Dendritic cell treated with granulocyte-macrophage colony-stimulating factor and Interleukin-4, amounts not matched to agents 40 ng/mL and 50 ng/mL, for 4 days (primary cell): ENCODE measurements at regions not wholly inside any gene's neighbourhood (a gene's known extent, or its start where the extent isn't known, plus 50 kb on each side); places are given as distances from the start of the nearest gene placed in this dataset.
"Not testable (repeated sequence)": the region's sequence is repeated elsewhere in the genome, so short reads cannot be mapped to it uniquely, and the experiment has no call there.

Experiments
- H3K27ac Mint-ChIP-seq: one replicate; pipeline ENCODE4 v1.8.0; 2022; ENCODE audit warnings: mild to moderate bottlenecking, mixed read lengths
- H3K27me3 Mint-ChIP-seq: one replicate; pipeline ENCODE4 v1.8.0; 2022; ENCODE audit warnings: mild to moderate bottlenecking, mixed read lengths
- H3K36me3 Mint-ChIP-seq: one replicate; pipeline ENCODE4 v1.8.0; 2022; ENCODE audit warnings: low read depth, mixed read lengths
- H3K4me1 Mint-ChIP-seq: one replicate; pipeline ENCODE4 v1.8.0; 2022; ENCODE audit warnings: low read depth, mixed read lengths
- H3K4me3 Mint-ChIP-seq: one replicate; pipeline ENCODE4 v1.8.0; 2022; ENCODE audit warnings: mild to moderate bottlenecking, moderate library complexity, mixed read lengths
- H3K9me3 Mint-ChIP-seq: one replicate; pipeline ENCODE4 v1.8.0; 2022; ENCODE audit warnings: mixed read lengths
- intact Hi-C: fragments of 100-400 bp; cut with micrococcal nuclease; formaldehyde crosslinking; loops from one replicate; pipeline ENCODE4 v1.15.0; 2022

DNA sequence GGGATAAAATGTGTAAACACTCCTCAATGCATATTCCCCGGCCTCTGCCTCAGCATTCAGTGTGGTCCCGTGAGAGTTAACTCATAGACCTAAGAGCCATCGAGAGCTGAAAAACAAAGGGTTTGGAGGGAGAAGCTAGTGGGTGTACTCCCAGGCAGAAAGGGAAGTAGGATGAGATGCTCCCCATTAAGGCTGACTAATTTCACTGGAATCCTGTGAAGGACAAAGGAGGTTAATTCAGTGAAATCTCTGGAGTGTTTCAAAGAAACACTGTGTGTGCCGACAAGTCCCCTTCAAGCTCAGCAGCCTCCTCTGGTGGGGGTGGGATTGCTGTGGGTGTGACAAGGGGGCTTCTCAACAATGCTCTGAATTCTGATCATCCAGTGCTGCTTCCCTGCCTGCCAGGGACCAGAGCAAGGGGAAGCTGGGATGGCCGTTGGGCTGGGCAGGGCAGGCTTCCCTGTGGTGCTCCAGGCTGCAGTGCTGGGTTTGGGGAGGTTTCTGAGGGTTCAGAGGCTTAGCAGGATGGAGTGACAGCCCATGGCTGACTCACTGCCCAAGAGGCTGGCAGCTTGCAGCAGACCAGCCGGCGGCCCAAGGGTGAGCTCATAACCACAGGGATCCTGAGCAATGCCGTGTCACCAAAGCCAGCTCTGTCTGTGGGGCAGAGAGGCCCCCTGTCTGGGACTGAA is 61.4 kb upstream of the BMAL1 start:
- peak overlapping the region; percentile 37 for H3K4me3 Mint-ChIP-seq
- H3K9me3 Mint-ChIP-seq: no peaks in the 10 kb centered on the region
- H3K27me3 Mint-ChIP-seq: no peaks in the 10 kb centered on the region
- peak overlapping the region; percentile 98 for H3K27ac Mint-ChIP-seq
- intact Hi-C loops: no loop called here
- no peaks in the 10 kb centered on the region for H3K36me3 Mint-ChIP-seq
- H3K4me1 Mint-ChIP-seq: peaks cover 35% of the 10 kb centered on the region

DNA sequence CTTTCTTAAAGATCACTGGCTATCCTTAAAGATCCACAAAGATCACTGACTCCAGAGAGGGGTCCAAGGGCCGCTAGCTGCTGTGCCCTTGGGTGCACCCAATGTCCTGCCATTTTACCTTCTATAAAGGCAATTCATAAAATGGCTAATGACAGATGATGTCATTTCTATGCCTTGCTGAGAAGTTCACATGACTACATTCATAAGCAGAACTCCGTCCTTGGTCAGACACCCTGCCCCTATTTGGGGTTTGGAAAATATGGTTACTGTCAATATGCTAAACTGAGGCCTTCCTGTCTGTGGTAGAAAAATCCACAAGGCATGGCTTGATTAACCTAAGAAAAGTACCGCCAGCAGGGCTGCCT is 60.9 kb upstream of the BMAL1 start:
- Mint-ChIP-seq H3K27me3 (no peaks in the 10 kb centered on the region), H3K4me3 (no peak overlapping the region), H3K4me1 (peaks cover 35% of the 10 kb centered on the region), H3K27ac (peak overlapping the region; percentile 98), H3K9me3 (no peaks in the 10 kb centered on the region), H3K36me3 (no peaks in the 10 kb centered on the region)
- intact Hi-C loops: no loop called here

DNA sequence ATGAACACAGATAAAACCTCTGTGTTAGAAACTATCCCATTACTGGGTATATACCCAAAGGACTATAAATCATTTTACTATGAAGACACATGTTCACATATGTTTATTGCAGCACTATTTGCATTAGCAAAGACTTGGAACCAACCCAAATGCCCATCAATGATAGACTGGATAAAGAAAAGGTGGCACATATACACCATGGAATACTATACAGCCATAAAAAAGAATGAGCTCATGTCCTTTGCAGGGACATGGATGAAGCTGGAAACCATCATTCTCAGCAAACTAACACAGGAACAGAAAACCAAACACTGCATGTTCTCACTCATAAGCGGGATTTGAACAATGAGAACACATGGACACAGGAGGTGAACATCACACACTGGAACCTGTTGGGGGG is 58.9 kb upstream of the BMAL1 start:
- H3K27me3 Mint-ChIP-seq, H3K4me3 Mint-ChIP-seq, H3K9me3 Mint-ChIP-seq, H3K27ac Mint-ChIP-seq, H3K36me3 Mint-ChIP-seq, intact Hi-C loops: not testable (repeated sequence)
- peaks cover 35% of the 10 kb centered on the region for H3K4me1 Mint-ChIP-seq

GRCh38 chr11:13220148-13220547 is 57.4 kb upstream of the BMAL1 start:
- Mint-ChIP-seq H3K4me1 (peaks cover 23% of the 10 kb centered on the region), H3K9me3 (no peaks in the 10 kb centered on the region), H3K4me3 (no peak overlapping the region), H3K27ac (peak overlapping the region; percentile 28), H3K27me3 (no peaks in the 10 kb centered on the region), H3K36me3 (no peaks in the 10 kb centered on the region)
- intact Hi-C loops: no loop called here

DNA sequence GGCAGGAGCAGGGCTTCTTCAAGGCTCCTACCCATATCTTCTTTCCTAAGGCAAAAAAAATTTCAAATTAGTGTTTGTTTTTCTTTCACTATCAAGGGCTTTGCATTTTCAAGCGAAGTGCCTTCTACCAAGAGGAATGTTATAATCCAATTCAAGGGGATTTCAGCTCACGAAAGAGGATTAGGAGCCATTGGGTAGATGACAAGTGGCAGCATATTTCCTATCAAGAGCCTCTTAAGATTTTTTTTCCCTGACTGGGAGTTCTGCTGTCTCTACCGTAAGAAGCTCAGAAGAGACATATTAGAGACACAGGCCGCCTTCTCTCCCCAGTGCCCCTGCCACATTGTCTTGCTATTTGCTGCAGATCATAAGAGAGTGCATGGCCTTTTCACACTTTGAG is 55.9 kb upstream of the BMAL1 start:
- Mint-ChIP-seq H3K4me3 (no peak overlapping the region), H3K9me3 (no peaks in the 10 kb centered on the region), H3K27me3 (peaks cover 3% of the 10 kb centered on the region), H3K4me1 (peaks cover 12% of the 10 kb centered on the region), H3K27ac (no peak overlapping the region), H3K36me3 (no peaks in the 10 kb centered on the region)
- intact Hi-C loops: no loop called here

DNA sequence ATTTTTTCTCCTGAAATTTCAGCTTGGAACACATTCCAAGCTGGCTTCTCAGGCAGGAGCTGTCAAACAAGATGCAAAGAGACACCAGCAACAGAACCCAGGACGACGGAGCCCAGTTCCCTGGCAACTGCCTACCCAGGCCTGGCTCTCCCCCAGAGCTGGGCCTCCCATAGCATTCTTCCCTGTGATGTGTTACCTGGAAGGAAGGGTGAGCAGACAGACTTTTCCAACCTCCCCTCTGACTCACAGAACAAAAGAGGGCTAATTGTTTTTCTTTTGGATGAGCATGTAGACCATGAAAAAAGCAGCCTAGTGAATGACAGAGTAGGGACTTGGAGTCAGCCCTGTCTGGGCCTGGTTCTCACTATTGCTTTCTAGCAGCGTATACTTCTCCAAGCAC is 55.3 kb upstream of the BMAL1 start:
- H3K4me3 Mint-ChIP-seq: no peak overlapping the region
- peaks cover 6% of the 10 kb centered on the region for H3K4me1 Mint-ChIP-seq
- intact Hi-C loops: no loop called here
- no peak overlapping the region for H3K27ac Mint-ChIP-seq
- no peaks in the 10 kb centered on the region for H3K9me3 Mint-ChIP-seq
- no peaks in the 10 kb centered on the region for H3K36me3 Mint-ChIP-seq
- peaks cover 5% of the 10 kb centered on the region for H3K27me3 Mint-ChIP-seq

DNA sequence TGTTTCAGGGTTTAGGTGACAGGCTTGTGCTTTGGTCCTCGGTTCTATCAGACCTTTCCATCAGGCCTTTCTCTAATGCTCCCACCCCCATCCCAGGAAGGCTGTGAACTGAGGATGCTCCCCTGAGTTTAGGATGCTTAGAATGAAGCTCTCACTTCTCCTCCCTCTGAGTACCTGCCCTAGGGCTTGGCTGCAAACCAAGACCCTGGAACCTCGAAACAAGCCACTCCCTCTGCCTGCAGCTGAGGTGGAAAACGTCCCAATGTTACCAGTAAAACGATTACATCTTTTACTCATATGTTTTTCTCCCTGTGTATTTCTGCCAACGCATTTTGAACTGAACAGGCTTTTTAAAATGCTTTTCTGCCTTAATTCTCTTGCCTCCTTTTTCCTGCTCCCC is 54.5 kb upstream of the BMAL1 start:
- no peaks in the 10 kb centered on the region for H3K36me3 Mint-ChIP-seq
- intact Hi-C loops: no loop called here
- H3K27ac Mint-ChIP-seq: no peak overlapping the region
- H3K9me3 Mint-ChIP-seq: no peaks in the 10 kb centered on the region
- peaks cover 5% of the 10 kb centered on the region for H3K27me3 Mint-ChIP-seq
- no peak overlapping the region for H3K4me3 Mint-ChIP-seq
- peaks cover 5% of the 10 kb centered on the region for H3K4me1 Mint-ChIP-seq

GRCh38 chr11:13224324-13224723 is 53.3 kb upstream of the BMAL1 start:
- Mint-ChIP-seq H3K27ac (no peak overlapping the region), H3K9me3 (no peaks in the 10 kb centered on the region)

DNA sequence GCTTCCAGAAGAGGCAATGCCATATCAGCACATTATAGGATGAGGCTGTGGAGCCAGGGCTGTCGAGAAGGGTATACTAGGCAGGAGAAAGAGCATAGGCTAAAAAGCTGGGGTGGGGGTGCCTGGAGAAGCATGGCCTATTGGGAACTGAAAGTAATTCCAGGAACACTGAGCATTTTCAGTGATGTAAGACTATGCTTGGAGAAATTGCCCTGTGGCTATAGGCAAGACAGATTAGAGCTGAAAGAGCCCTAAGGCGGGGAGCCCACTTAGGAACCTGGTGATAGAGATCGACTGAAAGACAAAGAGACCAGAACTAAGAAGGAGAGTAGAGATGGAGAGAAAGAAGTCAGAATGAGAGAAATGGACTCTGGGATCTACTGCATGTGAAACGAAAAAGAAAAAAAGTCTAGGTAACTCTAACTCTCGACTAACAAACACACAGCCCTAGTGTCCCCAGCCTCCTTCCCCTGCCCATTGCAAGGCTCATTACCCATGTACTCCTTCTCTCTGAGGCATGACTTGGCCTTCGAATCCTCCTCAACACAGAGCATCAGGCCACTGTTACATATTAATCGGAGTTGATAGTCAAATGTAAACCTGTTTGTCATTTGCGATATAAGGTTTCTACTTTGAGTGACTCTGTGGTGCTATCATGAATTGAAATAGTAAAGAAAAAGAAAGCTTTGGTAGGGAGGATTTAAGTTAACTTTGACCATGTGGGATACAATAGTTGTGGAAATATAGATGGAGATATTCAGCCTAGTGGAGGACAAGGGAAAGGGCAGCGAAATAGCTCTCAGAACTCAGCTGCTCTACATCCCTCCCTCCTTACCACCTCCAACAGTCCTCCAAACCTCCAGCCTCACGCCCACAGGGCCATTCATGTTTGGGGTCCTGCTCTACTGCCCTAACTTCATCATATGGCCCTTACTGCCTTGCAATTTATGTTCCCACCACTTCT is 52.3 kb upstream of the BMAL1 start:
- Mint-ChIP-seq H3K4me3 (no peak overlapping the region), H3K4me1 (peaks cover 9% of the 10 kb centered on the region), H3K9me3 (no peaks in the 10 kb centered on the region), H3K27ac (no peak overlapping the region), H3K36me3 (no peaks in the 10 kb centered on the region), H3K27me3 (peaks cover 5% of the 10 kb centered on the region)
- intact Hi-C loops: no loop called here

More at GRCh38 chr11:13224324-13224723, 53.3 kb upstream of the BMAL1 start:
- intact Hi-C loops: no loop called here
- Mint-ChIP-seq H3K36me3 (no peaks in the 10 kb centered on the region), H3K4me3 (no peak overlapping the region), H3K27me3 (peaks cover 5% of the 10 kb centered on the region), H3K4me1 (peaks cover 10% of the 10 kb centered on the region)

GRCh38 chr11:13227676-13228255 is 49.8 kb upstream of the BMAL1 start:
- intact Hi-C loops: no loop called here
- peaks cover 9% of the 10 kb centered on the region for H3K27me3 Mint-ChIP-seq
- peaks cover 9% of the 10 kb centered on the region for H3K4me1 Mint-ChIP-seq
- no peak overlapping the region for H3K4me3 Mint-ChIP-seq
- no peaks in the 10 kb centered on the region for H3K36me3 Mint-ChIP-seq
- no peak overlapping the region for H3K27ac Mint-ChIP-seq
- H3K9me3 Mint-ChIP-seq: no peaks in the 10 kb centered on the region
